ENCODE measurements at regions not wholly inside any gene's neighbourhood (a gene's known extent, or its start where the extent isn't known, plus 50 kb on each side); places are given as distances from the start of the nearest gene placed in this dataset.

- TF ChIP-seq RAD21 (IDR thresholded peaks at IDR 0.05 in 1 of 2, conservative IDR thresholded peaks at IDR 0.05 in 1 of 2; ENCODE audit: low read depth in 2 of 2, low read length in 2 of 2): no peak
- TF ChIP-seq, protein P1, sequence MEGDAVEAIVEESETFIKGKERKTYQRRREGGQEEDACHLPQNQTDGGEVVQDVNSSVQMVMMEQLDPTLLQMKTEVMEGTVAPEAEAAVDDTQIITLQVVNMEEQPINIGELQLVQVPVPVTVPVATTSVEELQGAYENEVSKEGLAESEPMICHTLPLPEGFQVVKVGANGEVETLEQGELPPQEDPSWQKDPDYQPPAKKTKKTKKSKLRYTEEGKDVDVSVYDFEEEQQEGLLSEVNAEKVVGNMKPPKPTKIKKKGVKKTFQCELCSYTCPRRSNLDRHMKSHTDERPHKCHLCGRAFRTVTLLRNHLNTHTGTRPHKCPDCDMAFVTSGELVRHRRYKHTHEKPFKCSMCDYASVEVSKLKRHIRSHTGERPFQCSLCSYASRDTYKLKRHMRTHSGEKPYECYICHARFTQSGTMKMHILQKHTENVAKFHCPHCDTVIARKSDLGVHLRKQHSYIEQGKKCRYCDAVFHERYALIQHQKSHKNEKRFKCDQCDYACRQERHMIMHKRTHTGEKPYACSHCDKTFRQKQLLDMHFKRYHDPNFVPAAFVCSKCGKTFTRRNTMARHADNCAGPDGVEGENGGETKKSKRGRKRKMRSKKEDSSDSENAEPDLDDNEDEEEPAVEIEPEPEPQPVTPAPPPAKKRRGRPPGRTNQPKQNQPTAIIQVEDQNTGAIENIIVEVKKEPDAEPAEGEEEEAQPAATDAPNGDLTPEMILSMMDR (IDR thresholded peaks at IDR 0.05; ENCODE audit: control extremely low read depth in 1 of 3, insufficient read depth in 1 of 3, low read depth in 1 of 3, low read length in 3 of 3): no peak
- TF ChIP-seq GABPA (IDR thresholded peaks at IDR 0.05; ENCODE audit: borderline replicate concordance, insufficient read depth, low read length): no peak
- no peak for TF ChIP-seq EZH2 (IDR thresholded peaks at IDR 0.05; ENCODE audit: low read depth, low read length, severe bottlenecking)
Measured at GRCh38 chr13:74869846-74870245, 612.1 kb downstream of the TBC1D4 start.
